COR-L47 (cell line): ENCODE measurements at regions not wholly inside any gene's neighbourhood (a gene's known extent, or its start where the extent isn't known, plus 50 kb on each side); places are given as distances from the start of the nearest gene placed in this dataset.
"Not testable (repeated sequence)": the region's sequence is repeated elsewhere in the genome, so short reads cannot be mapped to it uniquely, and the experiment has no call there.

ENCODE experiments used
- DNase-seq: peaks from one replicate; lab custom pipeline; 2025; lab: John Stamatoyannopoulos, UW

DNA sequence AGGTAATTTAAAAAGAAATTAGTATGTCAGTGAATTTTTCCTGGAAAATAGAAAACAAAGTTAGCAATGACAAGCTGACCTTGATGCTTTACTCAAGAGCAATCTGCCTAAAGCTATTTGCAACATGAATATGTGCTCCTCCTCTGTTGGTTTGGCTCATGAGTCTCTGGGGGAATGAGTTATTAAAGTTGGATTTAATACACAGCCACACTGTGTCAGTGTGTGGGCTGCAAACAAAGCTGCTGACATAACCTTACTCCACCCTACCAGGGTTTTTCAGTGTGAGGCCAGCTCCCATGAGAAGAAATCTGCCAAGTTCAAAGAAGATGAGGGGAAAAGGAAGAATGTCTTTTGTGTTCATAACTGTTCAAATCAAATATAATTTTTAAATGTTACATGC, 280.5 kb downstream of the TLL1 start:
- DNase-seq, result no peak

DNA sequence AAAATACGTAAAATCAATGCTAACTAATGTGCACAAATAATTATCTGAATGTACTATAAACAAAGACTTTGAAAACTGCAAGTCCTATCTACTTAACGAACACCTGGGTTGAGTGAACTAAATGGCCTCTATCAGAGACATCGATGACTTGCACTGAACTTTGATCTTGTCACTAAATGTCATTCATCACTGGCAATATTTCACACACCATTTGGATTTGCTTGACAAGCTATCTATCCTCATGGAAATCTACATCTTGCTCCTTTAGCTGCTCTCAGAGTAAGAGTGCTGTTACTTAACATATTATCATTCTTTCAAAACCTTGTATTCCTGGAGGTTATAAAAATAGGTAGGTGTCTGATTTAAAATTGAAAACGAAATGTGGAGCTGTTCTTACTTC, 289.3 kb downstream of the TLL1 start:
- no peak for DNase-seq

DNA sequence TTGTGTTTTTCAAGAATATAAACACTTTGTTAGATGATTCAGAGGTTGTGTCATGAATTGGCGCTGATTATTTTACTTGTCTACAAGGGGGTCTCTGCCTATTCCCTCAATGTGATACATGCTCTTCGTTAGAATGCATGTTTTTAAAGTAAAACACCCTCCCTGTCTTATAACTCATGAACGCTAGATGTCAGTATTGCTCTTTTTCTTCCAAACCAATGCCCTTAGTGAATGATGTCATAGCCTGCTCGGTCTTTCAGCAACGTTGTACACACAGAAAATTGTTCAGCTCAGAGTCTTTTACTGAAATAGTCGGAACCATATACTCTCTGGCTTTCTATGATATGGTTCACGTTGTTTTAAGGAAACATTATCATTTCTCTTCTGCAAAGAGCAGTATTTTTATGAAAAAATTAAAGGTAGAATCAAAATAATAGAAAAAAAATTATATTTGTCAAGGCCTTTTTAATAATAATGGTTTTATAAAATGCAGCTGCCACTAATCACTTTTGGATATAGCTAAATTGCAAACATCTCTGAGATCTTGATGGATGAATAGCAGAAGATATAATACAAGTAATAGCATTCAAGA, 292.9 kb downstream of the TLL1 start:
- DNase-seq, result peak; percentile 65

DNA sequence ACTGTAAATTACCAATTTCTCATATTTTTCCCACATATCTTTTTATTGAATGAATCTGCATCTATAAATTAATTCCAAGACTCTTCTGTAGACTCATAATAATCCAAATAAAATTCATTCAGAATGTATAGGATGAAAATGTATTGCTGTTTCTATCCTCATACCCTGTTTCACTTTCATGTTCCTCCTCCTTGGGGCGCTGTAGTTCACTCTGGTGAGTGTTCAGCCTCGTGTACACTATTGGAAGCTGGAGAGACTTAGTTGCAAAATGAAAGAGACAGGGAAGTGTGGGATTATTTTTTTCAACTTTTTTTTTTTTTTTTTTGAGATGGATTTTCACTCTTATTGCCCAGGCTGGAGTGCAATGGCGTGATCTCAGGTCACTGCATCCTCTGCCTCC, 296.1 kb downstream of the TLL1 start:
- peak; percentile 25 for DNase-seq

DNA sequence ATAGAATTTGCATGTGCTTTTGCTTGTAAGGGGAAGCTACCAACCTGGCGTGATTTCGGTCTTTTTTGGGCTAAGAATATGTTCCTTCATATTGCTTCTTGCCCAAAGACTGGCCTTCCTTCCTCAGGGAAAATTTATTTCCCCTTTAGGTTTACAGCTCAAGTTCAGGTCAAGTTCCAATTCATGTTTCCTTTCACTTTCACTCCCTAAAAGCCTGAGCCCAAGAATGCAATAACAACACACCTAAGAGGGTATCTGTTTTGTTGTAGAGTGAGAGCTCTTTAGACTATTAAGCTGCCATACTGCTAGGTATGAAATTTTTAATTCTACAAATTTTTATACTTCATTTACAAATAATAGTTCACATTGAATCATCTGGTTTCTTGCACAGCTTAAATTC, 299.6 kb downstream of the TLL1 start:
- no peak for DNase-seq

DNA sequence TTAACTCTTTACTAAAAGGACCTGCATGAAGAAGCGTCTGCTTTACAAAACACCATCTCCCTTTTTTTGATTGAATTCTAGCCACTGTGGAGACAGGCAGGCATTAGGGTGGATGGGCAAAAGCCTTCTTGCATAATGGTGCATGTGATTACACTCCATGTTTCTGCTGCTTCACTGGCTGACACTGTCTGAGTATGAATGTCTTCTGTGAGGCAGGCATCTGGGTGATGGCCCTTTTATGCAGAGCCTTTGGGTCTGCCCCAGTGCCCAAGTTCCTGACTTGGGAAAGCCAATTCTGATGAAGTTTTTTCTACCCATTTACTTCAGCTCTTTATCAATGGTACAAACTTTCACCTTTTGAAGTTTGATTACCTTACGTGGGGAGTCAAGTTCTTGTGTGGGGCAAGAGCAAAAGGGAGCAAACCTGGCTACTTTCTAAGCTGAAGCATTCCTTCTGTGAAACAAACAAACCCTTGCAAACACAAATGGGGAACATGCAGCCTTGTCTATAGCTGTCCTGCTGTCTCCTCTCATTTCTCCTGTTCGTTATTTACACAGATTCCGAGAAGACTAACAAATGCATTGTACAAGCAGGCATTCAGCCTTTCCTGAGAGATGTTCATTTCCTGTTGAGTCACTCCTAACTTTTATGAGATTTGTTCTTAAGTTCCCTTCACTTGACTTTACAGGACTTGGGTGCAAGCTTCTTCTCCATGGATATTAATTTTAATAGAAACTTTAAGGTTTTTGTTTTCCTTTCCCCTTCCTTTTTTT, 301.9 kb downstream of the TLL1 start:
- DNase-seq, result no peak

DNA sequence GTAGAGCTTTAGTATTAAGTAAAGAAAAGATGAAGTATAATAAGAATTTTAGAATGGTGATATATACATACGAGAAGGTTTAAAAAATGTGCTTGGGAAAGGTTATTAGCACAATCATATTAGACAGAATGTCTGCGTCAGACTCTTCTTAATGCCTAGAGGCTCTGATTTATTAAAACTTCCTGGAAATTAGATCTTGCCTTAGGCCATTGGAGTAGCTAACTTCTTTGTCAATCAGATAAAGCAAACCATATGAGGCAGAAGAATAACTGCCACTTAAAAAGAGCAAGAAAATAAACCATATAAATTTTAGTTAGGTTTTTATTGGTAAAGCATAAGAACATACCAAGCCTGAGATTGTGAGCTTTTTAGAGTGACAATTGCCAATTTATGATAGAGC, 309.1 kb downstream of the TLL1 start:
- DNase-seq, result no peak

DNA sequence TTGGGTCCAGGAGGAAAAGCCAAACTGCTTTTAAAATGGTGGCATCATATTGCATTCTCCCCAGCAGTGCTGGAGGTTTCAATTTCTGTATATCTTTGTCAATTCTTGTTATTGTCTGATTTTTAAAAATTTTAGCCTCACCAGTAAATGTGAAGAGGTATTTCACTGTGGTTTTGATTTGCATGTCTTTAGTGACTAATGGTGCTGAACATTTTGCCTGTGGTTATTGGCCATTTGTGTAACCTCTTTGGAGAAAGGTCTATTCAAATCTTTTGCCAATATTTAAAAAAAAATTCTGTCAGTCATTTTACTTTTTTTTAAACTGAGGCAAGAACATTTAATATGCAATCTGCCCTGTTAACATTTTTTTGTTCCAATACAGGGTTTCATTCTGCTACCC, 322.1 kb downstream of the TLL1 start:
- no peak for DNase-seq

DNA sequence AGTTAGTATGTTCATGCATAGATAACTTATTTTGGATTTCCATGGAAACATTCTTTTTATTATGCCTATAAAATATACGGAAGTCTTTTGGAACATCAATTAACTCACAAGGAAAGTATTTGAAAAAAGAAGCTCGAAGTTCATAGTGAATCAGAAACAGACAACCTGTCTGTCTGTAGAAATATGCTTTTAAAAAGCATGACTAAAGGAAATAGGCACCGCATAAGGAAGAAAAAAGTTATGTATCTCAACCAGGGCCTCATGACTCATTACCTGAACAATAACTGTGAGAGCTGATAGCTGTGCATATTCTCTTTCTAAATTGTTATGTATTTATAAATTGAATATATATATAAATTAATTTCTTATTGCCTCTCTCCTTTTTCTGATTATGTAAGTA, 324.1 kb downstream of the TLL1 start:
- DNase-seq, result no peak

DNA sequence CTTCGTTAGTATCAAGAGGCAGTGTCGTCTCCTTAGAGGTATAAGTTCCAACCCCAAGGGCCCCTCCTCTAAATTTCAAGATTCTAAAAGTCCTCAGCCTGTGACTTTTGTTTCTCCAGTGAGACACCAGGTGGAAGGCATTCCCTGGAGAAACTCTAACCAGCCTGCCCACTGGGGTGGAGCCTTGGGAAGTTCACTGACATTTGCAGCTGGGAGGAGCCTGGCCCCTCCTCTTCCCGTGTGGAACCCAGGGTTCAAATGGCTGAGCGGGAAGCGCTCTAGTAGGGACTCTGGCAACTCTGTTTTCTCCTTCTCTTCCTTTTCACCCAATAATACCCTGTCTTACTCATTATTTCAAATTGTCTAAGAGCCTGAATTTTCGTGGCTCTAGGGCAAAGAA, 325.0 kb downstream of the TLL1 start:
- no peak for DNase-seq

DNA sequence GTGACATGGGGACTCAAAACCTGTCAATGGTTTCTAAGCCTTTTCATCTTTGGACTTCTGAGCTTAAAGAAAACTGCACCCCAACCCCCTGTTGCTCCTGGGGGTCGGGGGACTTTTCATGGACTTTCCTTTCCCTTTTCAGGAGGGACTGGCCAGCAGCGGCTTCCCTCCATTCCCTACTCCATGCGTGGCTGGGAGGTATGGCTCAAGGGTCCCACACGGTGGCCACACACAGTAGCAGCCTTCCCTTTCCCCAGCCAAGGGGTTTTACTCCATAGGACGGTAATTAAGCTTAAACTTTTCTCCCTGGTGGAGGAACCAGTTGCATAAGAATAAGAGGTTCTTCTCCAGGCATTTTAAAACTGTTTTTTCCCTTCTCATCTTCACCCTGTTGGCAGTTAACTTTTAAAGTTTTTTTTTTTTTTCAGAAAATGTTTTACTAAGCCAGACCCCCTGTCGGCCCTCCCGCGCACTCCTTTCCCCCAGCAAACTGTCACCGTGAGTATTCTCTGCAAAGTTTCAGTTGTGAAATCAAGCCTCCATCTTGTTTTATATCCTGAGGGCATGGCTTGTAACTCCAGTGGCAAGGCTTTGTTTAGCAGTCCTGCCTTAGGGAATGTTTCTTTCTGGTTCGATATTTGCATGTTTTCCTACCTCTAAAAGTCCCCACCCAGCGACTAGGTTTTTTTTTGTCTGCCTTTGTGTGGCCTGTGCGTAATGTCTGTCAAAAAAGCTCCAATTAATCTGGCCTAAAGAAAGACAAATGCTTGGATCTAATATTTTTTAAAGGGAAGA, 325.7 kb downstream of the TLL1 start:
- DNase-seq, result no peak

DNA sequence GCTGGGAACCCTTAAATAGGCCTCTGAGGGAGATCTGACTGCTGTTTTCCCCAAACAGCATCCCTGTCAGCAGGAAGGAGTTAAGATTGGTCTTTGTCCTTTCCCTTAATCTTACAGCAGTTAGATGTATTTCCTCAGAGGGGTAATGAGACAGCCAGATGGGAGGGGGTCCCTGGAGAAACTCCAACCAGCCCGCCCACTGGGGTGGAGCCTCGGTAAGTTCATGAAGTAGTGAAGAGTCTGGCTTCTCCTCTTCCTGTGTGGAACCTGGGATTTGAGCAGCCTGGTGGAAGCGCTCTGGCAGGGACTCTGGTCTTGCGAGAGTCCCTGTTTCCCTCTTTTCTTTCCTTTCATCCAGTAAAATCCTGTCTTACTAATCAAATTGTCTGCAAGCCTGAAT, 330.0 kb downstream of the TLL1 start:
- DNase-seq, result no peak

DNA sequence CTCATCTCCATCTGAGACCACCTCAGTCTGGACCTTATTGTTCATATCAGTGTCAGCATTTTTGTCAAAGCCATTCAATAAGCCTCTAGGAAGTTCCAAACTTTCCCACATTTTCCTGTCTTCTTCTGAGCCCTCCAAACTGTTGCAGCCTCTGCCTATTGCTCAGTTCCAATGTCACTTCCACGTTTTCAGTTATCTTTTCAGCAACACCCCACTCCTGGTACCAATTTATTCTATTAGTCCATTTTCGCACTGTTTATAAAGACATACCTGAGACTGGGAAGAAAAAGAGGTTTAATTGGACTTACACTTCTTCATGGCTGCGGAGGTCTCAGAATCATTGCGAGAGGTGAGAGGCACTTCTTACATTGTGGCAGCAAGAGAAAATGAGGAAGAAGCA, 339.3 kb downstream of the TLL1 start:
- not testable (repeated sequence) for DNase-seq

DNA sequence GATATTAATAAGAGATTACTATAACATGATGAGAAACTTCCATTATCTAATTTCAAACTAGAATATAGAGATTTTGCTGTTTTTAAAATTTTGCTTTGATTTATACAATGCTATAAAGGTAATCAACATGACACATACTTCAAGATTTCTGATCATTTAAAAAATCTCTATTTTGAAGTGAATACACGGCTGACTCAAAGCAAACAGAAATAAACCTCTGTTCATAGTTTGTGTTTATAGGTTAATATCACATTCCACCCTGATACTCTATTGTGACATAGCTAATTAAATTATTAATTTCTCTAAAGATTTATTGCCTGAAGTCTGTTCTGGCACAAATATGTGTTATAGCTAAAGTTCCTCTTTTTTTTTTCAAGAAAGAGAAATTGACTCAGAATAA, 349.2 kb downstream of the TLL1 start:
- no peak for DNase-seq

DNA sequence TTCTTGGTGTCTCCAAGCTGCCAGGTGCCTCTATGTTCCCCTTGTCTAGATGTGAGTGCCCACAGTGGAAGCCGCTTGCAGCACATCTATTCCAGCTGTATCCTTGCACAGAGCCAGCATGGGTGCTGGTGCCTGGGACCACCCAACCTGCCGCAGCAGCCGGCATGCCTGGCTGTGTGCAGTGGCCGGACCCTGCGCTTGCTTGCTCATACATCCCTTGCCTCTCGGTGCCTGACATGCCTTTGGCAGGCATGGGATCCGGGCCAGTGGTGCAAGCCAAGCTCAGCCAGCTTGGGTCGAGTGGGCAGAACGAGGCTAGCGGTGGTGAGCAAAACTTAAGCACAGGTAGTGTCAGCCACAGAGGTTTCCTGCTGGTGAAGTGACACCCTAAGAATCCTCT, 355.1 kb downstream of the TLL1 start:
- DNase-seq, result no peak

DNA sequence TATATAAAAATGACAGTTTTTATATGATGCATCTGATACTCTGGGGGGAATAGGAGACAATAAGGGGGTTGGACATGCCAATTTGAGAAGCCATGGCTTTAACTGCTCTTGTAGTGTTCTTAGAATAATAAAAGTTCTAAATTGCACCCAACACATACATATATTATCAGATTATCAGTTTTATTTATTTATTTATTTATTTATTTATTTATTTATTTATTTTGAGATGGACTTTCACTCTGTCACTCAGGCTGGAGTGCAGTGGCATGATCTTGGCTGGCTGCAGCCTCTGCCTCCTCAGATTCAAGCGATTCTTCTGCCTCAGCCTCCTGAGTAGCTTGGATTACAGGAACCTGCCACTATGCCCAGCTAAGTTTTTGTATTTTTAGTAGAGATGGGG, 356.8 kb downstream of the TLL1 start:
- DNase-seq, result no peak

DNA sequence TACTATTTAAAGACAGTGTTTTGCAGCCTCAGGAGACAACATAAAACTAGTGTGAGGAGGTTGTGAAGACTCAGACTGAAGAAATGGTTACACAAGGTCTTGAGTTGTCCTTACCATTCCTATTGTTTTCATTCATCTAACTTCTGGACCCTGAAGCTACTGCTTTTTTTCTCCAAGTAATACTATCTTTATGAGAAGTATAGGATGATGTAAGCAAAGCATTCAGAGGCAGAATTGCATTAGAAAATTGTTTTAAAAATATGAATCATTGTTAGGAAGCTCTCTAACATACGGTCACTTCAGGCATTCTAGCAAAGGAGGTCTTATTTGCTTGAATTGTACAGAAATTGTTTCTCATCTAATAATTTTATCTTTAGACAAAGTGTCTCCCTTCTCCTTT, 357.8 kb downstream of the TLL1 start:
- no peak for DNase-seq

DNA sequence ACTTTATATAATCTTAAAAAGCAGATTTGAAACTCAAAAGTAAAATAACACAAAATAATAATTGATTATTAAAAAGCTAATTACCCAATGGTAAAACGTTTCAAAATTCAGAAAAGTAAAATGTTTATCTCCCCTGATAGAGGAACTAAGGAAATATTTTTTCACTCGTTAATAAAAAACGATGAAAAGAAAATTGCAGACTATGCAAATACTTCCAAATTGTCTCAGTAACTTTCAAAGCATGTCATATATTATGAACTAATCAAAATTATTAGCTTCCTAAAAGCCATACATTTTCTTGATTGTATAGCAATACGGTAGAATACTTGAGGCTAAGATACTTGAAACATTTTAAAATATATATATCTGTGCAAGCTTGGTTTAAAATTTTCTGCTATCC, 366.3 kb downstream of the TLL1 start:
- DNase-seq, result no peak

DNA sequence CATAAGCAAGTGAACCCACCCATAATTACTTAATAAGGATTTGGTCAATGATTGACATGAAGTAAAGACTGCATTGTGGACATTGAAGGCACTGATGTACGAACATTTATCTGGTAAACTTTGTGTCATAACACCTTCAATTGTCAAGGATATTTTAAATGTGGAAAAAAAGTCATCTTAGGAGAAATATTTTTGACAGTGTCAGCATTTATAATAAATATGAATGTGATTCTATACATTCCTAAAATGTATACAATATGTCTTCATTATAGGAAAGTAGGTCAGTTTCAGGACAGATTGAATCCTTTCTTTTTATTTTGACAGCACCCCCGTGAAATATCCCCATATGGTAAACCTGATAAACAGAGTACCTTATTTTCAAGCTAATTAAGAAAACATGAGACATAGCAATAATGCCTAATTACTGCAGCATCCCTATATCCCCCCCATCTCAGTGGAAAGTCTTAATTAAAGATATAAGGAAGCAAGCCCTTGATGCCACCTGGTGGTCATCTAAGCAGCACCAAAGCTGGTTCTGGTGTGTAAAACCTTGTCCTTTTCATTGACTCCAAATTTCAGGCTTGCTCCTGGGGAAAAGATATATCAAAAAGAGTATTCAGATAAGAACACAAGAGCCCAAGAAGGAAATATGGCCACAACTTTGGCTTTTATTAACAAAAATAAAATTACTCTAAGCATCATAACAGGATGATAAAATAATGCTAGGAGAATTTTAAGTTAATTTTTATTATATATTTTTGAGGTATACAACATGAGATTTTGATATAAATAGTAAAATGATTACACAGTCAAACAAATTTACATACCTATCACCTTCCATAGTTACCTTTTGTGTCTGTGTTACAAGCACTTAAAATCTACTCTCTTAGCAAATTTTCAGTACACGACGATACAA, 379.7 kb downstream of the TLL1 start:
- DNase-seq, result peak; percentile 18

DNA sequence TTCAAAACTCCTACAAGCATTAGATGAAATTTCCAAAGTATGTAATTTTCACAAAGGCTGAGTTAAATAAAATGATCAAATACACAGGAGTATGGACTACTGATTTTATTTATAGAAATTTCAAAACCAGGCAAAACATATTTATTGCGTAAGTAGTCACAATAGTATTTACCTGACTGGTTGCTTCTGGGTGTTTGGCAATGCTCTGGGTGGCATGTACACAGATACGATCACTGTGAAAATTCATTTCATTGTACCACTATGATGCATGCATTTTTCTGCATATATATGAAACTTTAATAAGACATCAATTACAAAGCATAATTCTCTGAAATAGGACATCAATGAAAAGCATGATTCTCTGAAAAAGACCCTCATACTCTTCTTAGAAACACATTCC, 384.2 kb downstream of the TLL1 start:
- no peak for DNase-seq

DNA sequence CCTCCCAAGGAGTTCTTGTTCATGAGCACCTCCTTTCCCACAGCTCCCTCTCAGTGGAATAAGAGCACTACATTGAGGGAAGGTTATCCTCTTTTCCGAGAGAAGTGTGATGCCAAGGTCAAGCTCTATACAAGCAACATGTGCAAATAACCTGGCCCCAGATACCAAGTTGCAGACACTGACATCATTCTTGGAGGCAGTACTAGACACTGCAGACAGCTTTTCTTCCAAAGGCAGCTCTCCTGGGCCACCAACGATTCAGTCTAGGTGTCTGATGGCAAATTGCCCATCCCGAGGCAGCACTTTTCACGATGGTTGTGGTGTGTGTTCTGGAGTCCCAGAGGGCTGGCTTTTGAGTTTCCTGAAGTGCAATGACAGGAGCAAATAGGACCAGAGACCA, 384.9 kb downstream of the TLL1 start:
- DNase-seq, result no peak

DNA sequence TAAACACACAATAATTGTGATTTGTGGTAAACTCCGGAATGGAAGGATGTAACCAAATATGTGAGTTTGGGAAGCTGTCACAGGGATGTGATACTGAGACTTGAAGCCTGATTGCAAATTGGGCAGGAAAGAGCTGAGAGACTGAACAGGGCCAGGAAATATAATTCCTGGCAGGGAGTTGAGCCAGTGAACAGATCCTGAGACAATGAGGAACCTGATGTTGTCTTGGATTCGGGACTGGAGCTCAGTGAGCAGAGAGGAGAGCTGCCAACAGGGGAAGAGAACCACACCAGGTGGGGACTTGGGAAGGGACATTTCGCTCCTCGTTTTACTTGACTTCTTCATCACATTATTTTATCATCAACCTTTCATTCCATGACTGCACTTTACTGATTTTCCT, 386.0 kb downstream of the TLL1 start:
- no peak for DNase-seq
